Testis (tissue), 2 donors: ENCODE measurements at regions not wholly inside any gene's neighbourhood (a gene's known extent, or its start where the extent isn't known, plus 50 kb on each side); places are given as distances from the start of the nearest gene placed in this dataset.

Experiments
- DNase-seq: peaks from one replicate; pipeline ENCODE4 v3.0.0-alpha.2; 2019
- H3K27ac ChIP-seq, 2 donors: fragments of 200-600 bp; sonication (generic); one replicate each; pipeline ENCODE4 v1.5.1; 2019
- H3K27me3 ChIP-seq: fragments of 200-600 bp; sonication (generic); one replicate; pipeline ENCODE4 v1.5.1; 2019
- H3K36me3 ChIP-seq: fragments of 200-600 bp; sonication (generic); one replicate; pipeline ENCODE4 v1.5.1; 2017; ENCODE audit warnings: low read depth; ENCODE audit errors: missing control alignments
- H3K4me1 ChIP-seq: fragments of 200-600 bp; sonication (generic); one replicate; pipeline ENCODE4 v1.5.1; 2019
- H3K4me3 ChIP-seq, 2 donors: fragments of 200-600 bp; sonication (generic); one replicate each; pipeline ENCODE4 v1.5.1; 2017 to 2019
- H3K9me3 ChIP-seq: fragments of 200-600 bp; sonication (generic); one replicate; pipeline ENCODE4 v1.5.1; 2017
- POLR2A ChIP-seq: fragments of 450-650 bp; IDR thresholded peaks from one replicate; pipeline ENCODE4 v1.6.1; 2017; ENCODE audit warnings: antibody characterized with exemption, mild to moderate bottlenecking, moderate library complexity
- WGBS, 2 donors: methylation state at CpG; one replicate each; pipeline ENCODE4 v1.1.5; 2018; 5-methylcytosine and 5-hydroxymethylcytosine counted together
- intact Hi-C: fragments of 100-400 bp; cut with DNase I; formaldehyde crosslinking; loops from one replicate; pipeline ENCODE4 v1.15.1; 2023; ENCODE audit warnings: low total_unique reads
- TF ChIP-seq, protein P1 (sequence below), 3 experiments: fragments of 450-650 bp in 2 of 3; fragments of 200-600 bp in 1 of 3; sonication (generic) in 1 of 3; IDR thresholded peaks; one replicate each; pipeline ENCODE4 v1.5.1; 2016 to 2019; ENCODE audit warnings: antibody characterized with exemption in 3 of 3, mild to moderate bottlenecking in 2 of 3, moderate library complexity in 1 of 3

DNA sequence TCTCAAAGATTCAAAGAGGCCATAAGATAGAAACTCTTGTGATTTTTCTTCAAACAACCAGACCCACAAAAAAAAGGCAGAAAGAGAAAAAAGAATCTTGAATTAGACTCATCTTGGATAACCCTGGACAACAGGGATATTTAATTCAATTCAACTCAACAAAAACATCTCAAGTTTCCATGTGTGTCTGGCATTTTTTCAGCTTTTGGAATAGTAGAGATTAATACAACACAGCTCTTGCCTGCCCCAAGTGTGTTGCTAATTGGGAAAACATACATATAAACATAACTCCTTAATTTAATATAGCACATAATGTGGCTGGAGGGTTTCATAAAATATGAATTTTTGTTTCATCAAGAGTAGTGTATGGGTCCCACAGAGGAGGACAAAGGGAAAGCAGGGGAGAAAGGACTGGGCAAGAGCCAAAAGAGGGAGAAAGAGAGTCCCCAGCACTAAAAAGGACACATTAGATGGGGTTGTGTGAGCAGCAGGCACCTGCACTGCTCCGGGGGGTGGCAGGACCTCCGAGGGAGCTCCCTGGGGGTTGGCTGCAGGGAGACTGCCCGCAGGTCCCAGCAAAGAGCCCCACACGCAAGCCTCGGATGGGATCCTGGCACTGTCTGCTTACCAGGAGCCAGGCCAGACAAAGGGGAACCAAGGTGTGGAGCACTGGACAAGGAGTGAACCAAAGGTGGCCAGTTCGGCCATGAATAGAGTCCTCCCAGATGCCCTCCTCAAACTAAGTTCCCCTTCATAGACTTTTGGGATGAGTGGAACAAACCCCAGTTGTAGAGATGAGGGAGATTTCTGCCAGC is 65.6 kb upstream of the TMEM72 start:
- no peak for DNase-seq
- H3K9me3 ChIP-seq = no peaks in the 10 kb centered on the region
- TF ChIP-seq, protein P1, sequence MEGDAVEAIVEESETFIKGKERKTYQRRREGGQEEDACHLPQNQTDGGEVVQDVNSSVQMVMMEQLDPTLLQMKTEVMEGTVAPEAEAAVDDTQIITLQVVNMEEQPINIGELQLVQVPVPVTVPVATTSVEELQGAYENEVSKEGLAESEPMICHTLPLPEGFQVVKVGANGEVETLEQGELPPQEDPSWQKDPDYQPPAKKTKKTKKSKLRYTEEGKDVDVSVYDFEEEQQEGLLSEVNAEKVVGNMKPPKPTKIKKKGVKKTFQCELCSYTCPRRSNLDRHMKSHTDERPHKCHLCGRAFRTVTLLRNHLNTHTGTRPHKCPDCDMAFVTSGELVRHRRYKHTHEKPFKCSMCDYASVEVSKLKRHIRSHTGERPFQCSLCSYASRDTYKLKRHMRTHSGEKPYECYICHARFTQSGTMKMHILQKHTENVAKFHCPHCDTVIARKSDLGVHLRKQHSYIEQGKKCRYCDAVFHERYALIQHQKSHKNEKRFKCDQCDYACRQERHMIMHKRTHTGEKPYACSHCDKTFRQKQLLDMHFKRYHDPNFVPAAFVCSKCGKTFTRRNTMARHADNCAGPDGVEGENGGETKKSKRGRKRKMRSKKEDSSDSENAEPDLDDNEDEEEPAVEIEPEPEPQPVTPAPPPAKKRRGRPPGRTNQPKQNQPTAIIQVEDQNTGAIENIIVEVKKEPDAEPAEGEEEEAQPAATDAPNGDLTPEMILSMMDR (IDR thresholded peaks at IDR 0.05) = no peak
- no peak for TF ChIP-seq POLR2A
- 84 to 97% methylated on average over 4 to 6 of the region's 6 CpGs for WGBS, 2 donors
- no peaks in the 10 kb centered on the region for H3K36me3 ChIP-seq
- no peaks in the 10 kb centered on the region for H3K27me3 ChIP-seq
- no peak overlapping the region for H3K27ac ChIP-seq
- H3K4me3 ChIP-seq = no peak overlapping the region
- no peaks in the 10 kb centered on the region for H3K4me1 ChIP-seq
- intact Hi-C loops = no loop called here

DNA sequence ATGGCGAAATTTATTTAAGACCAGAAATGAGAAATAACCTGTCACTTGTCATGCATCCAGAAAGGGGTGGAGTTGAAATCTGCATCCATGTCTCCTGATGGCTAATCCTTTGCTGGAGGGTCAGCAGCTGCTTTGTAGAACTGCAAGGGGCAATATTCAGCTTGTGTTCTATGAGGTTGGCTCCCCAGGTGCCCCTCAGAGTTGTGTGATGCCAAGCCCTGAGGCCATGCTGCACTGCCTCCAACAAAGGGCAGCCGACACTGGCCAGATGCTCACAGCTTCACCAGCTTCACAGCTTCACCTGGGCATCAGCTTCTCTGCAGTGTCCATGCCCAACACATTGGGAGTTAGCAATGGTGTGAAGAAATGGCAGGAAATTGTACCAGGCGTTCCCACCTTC is 64.0 kb upstream of the TMEM72 start:
- 94 to 95% methylated on average over 3 of the region's 3 CpGs for WGBS, 2 donors
- H3K4me3 ChIP-seq = no peak overlapping the region
- H3K27ac ChIP-seq = no peak overlapping the region
- no peaks in the 10 kb centered on the region for H3K9me3 ChIP-seq
- H3K4me1 ChIP-seq = no peaks in the 10 kb centered on the region
- TF ChIP-seq, protein P1 (IDR thresholded peaks at IDR 0.05) = no peak
- no peak for TF ChIP-seq POLR2A
- DNase-seq = no peak
- H3K27me3 ChIP-seq = no peaks in the 10 kb centered on the region
- intact Hi-C loops = no loop called here
- H3K36me3 ChIP-seq = no peaks in the 10 kb centered on the region

DNA sequence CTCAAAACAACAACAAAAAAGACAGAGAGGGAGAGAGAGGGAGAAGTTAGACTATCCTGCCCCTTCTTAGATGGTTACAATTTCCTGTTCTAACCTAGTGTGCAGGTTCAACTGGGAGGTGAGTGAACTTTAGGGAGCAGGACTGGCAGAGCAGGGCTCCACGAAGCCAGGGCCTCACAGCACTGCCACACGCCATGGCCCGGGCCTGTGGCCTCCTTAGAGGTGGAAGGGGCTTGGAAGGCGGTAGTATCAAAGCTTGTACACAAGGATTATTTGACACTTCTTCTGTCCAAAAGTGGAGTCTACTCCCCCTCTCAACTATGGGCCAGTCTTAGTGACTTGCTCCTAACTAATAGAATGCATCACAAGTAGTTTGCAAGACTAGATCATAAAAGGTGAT is 62.9 kb upstream of the TMEM72 start:
- Histone ChIP-seq H3K36me3 (no peaks in the 10 kb centered on the region), H3K9me3 (no peaks in the 10 kb centered on the region), H3K4me1 (no peaks in the 10 kb centered on the region), H3K27me3 (no peaks in the 10 kb centered on the region), H3K4me3 (no peak overlapping the region), H3K27ac (no peak overlapping the region)
- no peak for DNase-seq
- 95 to 96% methylated on average over 4 of the region's 4 CpGs for WGBS, 2 donors
- intact Hi-C loops = no loop called here
- TF ChIP-seq, protein P1 (IDR thresholded peaks at IDR 0.05) = no peak
- TF ChIP-seq POLR2A = no peak

DNA sequence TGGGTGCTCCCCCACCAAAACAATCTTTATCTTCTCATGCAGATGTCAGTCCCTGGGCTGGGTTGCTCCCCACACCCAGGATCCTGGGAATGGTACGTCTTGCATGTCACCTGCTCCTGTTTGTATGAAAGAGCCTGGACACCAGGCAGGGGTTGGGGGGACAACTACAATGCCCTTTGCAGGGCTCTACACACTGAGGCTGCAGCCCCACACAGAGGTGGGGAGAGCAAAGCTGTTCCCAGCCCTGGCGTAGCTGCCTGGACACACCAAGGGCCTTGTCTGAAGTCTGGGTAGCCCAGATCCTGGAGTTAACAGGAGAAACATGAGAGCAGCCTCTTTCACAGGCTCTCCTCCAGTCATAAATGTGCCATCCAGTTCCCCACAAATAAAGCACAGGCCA is 61.2 kb upstream of the TMEM72 start:
- Histone ChIP-seq H3K4me3 (no peak overlapping the region), H3K9me3 (no peaks in the 10 kb centered on the region), H3K27me3 (no peaks in the 10 kb centered on the region), H3K36me3 (no peaks in the 10 kb centered on the region), H3K4me1 (no peaks in the 10 kb centered on the region), H3K27ac (no peak overlapping the region)
- intact Hi-C loops = loop anchor here (10.0 kb wide), 1 partner anchor 465 kb away; the partner anchor contains the start of gene CXCL12
- WGBS, 2 donors = 100% methylated on average over 2 of the region's 2 CpGs
- TF ChIP-seq, protein P1 (IDR thresholded peaks at IDR 0.05) = no peak
- no peak for DNase-seq
